ENCODE measurements at regions not wholly inside any gene's neighbourhood (a gene's known extent, or its start where the extent isn't known, plus 50 kb on each side); places are given as distances from the start of the nearest gene placed in this dataset.

DNA sequence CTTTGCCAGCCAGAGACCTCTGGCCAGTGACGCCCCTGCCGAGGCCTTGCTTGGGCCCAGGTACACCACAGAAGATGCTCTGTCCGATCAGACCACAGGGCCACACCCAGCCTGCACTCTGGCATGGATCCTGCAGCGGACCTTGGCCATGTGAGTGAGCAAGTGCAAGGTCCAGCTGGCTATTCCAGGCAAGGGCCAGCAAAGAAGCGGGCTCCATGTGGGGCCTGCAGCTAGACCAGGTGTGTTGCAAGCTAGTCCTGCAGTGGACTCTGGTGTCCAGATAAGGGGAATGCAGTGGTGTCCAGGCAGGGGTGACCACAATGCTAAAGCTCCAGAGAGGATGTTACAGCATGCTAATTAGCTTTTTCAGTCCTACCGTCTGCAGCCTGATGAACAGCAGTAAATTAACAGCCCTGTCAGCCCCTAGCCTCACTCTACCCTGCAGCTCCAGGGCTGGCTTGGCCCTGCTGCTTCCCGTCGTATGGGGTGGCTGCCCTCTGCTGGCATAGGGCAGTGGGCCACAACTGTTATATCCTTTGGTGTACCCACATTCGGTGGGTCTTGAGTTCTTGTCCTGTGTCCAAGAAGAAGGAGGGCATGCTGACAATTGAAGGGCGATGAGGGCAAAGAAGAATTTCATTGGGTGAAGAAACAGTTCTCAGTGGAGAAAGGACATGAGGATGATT lies 284.5 kb upstream of the POU5F2 start:
- Histone ChIP-seq H3K4me1 (no peaks in the 10 kb centered on the region), H3K4me3 (no peak overlapping the region), H3K27ac (no peak overlapping the region), H3K9me3 (no peaks in the 10 kb centered on the region), H3K27me3 (no peaks in the 10 kb centered on the region), H3K36me3 (no peaks in the 10 kb centered on the region)
- TF ChIP-seq POLR2A (IDR thresholded peaks at IDR 0.05), result no peak
- TF ChIP-seq, protein P1, sequence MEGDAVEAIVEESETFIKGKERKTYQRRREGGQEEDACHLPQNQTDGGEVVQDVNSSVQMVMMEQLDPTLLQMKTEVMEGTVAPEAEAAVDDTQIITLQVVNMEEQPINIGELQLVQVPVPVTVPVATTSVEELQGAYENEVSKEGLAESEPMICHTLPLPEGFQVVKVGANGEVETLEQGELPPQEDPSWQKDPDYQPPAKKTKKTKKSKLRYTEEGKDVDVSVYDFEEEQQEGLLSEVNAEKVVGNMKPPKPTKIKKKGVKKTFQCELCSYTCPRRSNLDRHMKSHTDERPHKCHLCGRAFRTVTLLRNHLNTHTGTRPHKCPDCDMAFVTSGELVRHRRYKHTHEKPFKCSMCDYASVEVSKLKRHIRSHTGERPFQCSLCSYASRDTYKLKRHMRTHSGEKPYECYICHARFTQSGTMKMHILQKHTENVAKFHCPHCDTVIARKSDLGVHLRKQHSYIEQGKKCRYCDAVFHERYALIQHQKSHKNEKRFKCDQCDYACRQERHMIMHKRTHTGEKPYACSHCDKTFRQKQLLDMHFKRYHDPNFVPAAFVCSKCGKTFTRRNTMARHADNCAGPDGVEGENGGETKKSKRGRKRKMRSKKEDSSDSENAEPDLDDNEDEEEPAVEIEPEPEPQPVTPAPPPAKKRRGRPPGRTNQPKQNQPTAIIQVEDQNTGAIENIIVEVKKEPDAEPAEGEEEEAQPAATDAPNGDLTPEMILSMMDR (IDR thresholded peaks at IDR 0.05), result no peak
- intact Hi-C loops (cut with DNase I; ENCODE audit: low total_unique reads), result no loop called here
- DNase-seq, result no peak

DNA sequence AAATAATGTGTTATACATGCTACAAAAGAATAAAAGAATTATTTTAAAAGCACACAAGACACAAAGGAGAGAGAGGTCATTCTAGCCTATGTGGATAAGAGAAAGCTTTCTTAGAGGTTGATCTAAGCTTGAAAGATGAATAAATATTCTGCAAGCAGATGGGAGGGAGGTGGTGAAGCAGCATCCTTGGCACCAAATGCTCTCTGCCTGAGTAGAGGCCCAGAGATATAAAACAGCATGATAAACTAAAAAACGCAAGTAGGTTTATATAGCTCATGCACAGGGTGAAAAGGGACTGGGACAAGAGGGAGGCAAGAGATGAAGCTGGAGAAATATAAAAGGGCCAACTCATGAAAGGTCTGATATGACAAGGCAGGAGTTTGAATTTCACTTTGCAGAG lies 283.2 kb upstream of the POU5F2 start:
- Histone ChIP-seq H3K27ac (no peak overlapping the region), H3K9me3 (no peaks in the 10 kb centered on the region), H3K27me3 (no peaks in the 10 kb centered on the region), H3K4me3 (no peak overlapping the region), H3K36me3 (no peaks in the 10 kb centered on the region), H3K4me1 (no peaks in the 10 kb centered on the region)
- intact Hi-C loops (cut with DNase I; ENCODE audit: low total_unique reads), result no loop called here
- DNase-seq, result no peak
- TF ChIP-seq POLR2A (IDR thresholded peaks at IDR 0.05), result no peak
- TF ChIP-seq, protein P1 (IDR thresholded peaks at IDR 0.05), result no peak

DNA sequence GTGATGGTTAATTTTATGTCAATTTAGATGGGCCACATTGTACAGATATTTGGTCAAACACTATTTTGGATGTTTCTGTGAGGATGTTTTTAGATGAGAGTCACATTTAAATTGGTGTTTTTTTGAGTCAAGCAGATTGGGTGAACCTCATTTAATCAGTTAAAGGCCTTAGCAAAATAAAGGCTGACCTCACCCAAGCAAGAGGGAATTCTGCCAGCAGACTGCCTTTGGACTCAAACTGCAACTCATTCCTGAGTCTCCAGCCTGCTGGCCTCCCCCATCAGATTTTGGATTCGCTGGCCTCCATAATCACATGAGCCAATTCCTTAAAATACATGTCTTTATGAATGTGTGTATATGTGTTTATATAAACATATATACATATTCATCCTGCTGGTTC lies 282.7 kb upstream of the POU5F2 start:
- no peaks in the 10 kb centered on the region for H3K36me3 ChIP-seq
- no peaks in the 10 kb centered on the region for H3K27me3 ChIP-seq
- H3K4me3 ChIP-seq, result no peak overlapping the region
- no peak for TF ChIP-seq POLR2A (IDR thresholded peaks at IDR 0.05)
- TF ChIP-seq, protein P1 (IDR thresholded peaks at IDR 0.05), result no peak
- no peak for DNase-seq
- H3K9me3 ChIP-seq, result no peaks in the 10 kb centered on the region
- intact Hi-C loops (cut with DNase I; ENCODE audit: low total_unique reads), result no loop called here
- H3K27ac ChIP-seq, result no peak overlapping the region
- no peaks in the 10 kb centered on the region for H3K4me1 ChIP-seq

DNA sequence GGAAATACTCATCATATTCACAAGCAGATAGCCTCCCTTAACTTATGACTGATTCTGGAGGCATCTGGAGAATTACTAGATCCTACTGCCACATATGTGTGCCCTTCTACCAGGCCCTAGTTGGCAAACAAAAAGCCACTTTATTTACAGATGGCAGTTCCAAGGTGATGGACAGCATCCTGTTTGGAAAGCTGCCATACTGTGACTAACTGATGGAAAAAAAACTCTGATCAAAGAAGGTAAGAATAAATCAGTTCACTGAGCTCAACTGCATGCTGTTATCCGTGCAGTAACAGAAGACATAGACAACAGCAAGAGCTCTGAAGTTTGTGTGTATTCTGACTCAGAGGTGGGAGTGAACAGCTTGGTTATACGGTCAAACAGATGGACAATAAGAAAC lies 279.8 kb upstream of the POU5F2 start:
- Histone ChIP-seq H3K27ac (no peak overlapping the region), H3K9me3 (no peaks in the 10 kb centered on the region), H3K4me3 (no peak overlapping the region), H3K4me1 (no peaks in the 10 kb centered on the region), H3K27me3 (no peaks in the 10 kb centered on the region), H3K36me3 (no peaks in the 10 kb centered on the region)
- DNase-seq, result no peak
- TF ChIP-seq, protein P1 (IDR thresholded peaks at IDR 0.05), result no peak
- no peak for TF ChIP-seq POLR2A (IDR thresholded peaks at IDR 0.05)
- intact Hi-C loops (cut with DNase I; ENCODE audit: low total_unique reads), result no loop called here

DNA sequence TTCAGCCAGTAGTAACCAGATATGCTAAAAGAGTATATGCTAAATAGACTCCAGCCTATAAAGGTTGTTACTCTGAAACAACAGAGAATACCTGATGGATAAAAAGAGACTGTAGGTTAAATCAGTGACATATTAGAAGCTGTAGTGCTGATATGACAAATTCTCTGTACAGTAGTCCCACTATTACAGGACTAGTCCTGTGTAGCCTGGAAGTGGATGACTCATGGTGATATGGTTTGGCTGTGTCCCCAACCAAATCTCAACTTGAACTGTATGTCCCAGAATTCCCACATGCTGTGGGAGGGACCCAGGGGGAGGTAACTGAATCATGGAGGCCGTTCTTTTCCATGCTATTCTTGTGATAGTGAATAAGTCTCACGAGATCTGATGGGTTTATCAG lies 276.2 kb upstream of the POU5F2 start:
- Histone ChIP-seq H3K9me3 (peaks cover 0 to 6% of the 10 kb centered on the region in 2 donors), H3K4me3 (no peak overlapping the region), H3K27me3 (no peaks in the 10 kb centered on the region), H3K36me3 (no peaks in the 10 kb centered on the region), H3K27ac (no peak overlapping the region), H3K4me1 (no peaks in the 10 kb centered on the region)
- no peak for DNase-seq
- TF ChIP-seq, protein P1 (IDR thresholded peaks at IDR 0.05), result no peak
- TF ChIP-seq POLR2A (IDR thresholded peaks at IDR 0.05), result no peak
- intact Hi-C loops (cut with DNase I; ENCODE audit: low total_unique reads), result no loop called here

Measured in uterus (tissue), 3 donors.